GM19397 (cell line): ENCODE measurements at regions not wholly inside any gene's neighbourhood (a gene's known extent, or its start where the extent isn't known, plus 50 kb on each side); places are given as distances from the start of the nearest gene placed in this dataset.

Experiments used
- ATAC-seq: cut with Tn5 transposase; IDR thresholded peaks from one replicate; pipeline ENCODE4 v1.9.1; 2021; ENCODE audit warnings: mild to moderate bottlenecking, moderate library complexity; ENCODE audit not compliant: unreplicated experiment

DNA sequence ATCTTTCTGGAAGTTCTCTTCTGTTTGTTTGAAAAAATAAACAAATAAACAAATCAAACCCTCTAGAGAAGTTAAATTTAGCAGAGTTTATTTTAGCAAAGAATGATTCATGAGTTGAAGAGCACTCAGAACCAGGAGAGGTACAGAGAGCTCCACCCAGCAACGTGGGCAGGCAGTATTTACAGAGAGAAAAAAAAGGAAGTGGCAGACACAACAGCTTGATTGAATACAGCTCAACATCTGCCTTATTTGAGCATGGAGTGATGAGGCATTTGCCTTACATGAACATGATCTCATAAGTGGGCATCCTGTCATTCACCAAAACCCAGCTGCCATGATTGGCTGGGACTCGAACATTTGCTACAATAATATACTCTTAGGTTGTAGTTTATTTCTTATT is 381.6 kb upstream of the ADAMTS16 start:
- ATAC-seq = no peak

GRCh38 chr5:4758996-4759395 is 381.1 kb upstream of the ADAMTS16 start:
- no peak for ATAC-seq

GRCh38 chr5:4762316-4762715 is 377.8 kb upstream of the ADAMTS16 start:
- no peak for ATAC-seq

GRCh38 chr5:4765411-4765810 is 374.7 kb upstream of the ADAMTS16 start:
- no peak for ATAC-seq

GRCh38 chr5:4766101-4766500 is 374.0 kb upstream of the ADAMTS16 start:
- no peak for ATAC-seq

GRCh38 chr5:4772591-4772990 is 367.5 kb upstream of the ADAMTS16 start:
- ATAC-seq = no peak

DNA sequence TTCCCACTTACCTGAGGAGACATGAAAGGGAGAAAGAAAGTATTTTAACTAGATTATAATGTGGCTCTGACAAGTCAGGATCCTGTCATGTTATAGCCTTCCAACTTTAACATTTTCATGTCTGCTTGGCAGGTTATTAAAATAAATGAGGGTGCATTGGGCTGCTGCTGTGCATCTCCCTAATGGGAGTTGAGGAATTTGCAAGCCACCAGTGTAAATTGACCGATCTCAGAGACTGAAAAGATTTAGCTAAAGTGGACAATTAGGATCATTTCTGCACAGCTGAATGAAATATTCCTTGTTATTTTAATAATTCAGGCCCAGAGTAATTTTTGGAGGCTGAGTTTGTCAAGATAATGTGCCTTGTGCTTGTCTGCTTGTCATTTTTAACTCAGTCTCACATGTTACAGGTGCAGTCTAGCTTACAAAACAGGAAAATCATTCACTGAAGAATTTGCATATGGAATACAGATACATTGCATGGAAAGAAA is 366.3 kb upstream of the ADAMTS16 start:
- no peak for ATAC-seq

DNA sequence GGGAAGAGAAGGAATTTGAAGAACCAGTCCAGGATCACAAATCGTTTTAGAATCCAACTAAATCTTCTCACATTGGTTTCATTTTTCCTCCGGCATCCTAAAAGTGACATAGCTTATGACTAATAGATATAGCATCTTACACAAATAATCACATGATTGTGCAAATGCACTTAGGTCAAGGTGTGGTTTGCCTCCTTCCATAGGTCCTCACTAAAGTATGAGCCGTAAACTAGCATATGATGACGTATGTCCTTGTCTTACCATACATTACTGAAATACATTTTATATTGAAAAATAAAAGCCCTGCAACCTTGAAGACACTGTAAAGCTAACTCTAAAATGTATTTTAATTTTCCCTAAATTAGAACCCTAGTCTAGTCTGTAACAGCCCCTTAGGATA is 362.7 kb upstream of the ADAMTS16 start:
- ATAC-seq = no peak

DNA sequence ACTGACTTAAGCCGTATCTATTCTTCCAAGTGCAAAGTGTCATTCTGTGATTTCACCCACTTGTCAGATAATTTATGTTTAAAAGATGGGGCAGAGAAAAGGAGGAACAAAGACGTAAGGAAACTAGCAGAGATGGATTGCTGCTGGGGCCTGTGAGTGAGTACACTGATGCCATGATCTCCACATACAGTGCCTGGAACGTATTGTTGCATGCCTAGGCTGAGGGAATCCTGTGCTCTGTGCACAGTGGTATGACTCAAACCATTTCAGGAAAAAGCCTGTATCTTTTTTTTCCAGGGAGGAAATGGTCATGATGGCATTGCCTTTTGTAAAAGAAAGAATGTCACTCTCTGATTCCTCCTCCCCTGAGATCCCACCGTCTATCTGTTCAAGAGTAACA is 359.5 kb upstream of the ADAMTS16 start:
- ATAC-seq = no peak

GRCh38 chr5:4781299-4781698 is 358.8 kb upstream of the ADAMTS16 start:
- no peak for ATAC-seq

DNA sequence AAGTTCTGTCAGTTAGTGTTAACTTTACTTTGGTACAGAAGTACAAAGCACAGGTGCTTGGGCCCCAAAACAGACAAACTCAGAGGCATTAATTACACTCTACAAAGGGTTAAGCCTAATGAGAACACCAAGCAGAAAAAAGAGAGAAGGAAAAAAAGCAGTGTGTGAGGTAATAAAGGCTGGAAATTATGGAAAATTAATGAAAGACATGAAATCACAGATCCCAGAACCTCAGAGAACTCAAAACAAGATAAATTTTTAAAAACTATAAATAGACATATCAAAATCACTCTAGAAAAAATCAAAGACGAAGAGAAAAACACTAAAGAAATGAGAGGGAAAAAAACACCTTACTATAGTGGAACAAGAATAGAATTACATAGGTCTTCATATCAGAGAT is 354.2 kb upstream of the ADAMTS16 start:
- ATAC-seq = no peak

- ATAC-seq = no peak
These were observed 342.7 kb upstream of the ADAMTS16 start for GRCh38 chr5:4797445-4797844.

DNA sequence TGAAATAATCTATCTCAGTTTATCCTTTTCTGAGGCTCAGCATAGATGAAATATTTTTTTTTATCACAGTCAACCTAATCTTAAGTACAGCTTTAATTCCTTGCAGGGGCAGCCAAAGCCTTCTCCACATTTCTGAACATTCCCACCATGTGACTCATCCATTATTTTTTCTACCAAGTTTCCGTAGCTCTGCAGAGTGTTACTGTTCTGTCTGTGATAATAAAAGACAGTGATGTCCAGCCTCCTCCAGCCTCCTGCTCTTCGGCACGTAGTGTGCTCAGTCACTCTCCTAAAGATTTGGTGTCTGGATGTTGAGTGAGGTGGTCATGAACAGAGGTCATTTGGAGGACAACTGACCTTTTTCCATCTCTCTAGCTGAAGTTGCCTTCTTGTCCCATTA is 338.1 kb upstream of the ADAMTS16 start:
- no peak for ATAC-seq

DNA sequence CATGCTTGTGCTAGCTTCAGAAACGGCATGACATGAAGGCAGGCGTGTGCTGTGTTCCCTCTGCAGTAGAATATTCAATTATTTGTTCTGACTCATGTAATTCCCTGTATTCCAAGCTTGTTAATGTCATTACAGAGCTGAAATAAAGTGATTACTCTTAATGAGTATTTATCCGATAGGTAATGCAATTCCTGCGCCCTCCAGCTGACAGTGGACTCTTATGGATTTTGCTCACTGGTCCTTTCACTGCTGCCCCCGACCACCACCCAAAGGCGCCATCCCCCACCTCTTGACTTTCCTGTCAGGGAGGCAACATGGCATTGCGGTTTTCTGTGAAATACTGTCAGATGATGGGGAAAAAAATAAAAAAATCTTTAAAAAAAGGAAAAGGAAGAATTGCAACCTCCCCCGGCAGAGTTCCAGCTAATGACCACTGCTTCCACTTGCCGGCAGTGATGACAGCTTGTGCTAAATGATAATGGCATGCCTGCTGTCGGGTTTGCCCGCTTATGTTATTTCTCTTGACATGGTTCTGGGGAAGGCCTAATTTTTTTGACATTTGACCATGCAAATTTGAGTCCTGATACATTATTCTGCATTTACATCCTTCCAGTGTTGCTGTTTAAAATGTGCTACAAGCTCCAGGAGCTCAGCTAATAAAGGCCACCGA is 335.3 kb upstream of the ADAMTS16 start:
- no peak for ATAC-seq

- ATAC-seq = no peak
These were observed 325.1 kb upstream of the ADAMTS16 start for GRCh38 chr5:4815002-4815401.

DNA sequence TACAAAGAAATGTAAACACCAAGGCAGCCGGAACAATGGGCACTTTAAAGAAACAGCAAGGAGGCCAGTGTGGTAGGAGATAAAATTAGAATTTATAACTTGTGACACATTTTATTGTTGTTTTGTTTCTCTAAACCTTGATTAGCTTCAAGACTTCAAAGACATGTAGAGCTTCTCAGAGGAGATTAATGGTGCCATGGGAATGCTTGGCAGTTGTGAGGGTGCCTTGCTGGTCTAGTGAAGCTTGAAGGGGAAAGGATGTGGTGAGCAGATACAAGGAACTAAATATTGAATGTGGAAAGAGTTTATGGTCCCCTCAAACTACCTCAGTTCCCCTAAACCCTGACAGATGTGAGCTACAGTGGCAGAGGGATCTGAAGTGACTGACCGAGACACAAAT is 322.4 kb upstream of the ADAMTS16 start:
- ATAC-seq = no peak

DNA sequence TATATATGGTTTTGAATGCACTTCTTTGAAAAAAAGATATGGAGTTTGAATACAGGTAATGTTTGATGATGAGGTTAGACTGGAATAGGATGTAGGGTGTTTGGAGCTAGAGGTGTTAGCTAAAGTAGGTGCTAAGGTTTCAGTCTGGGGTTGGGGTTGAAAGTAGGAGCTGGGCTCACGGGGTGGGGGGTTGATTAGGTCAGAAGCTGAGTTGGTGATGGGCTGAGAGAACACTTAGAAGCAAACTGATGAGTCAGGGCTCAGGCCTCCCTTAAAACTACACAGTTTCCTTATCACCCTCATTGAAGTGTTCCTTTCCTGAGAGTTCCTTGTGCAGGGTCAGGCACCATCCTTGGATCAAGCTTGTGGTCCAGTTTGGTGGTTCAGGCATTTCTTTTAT is 308.8 kb upstream of the ADAMTS16 start:
- ATAC-seq = no peak

DNA sequence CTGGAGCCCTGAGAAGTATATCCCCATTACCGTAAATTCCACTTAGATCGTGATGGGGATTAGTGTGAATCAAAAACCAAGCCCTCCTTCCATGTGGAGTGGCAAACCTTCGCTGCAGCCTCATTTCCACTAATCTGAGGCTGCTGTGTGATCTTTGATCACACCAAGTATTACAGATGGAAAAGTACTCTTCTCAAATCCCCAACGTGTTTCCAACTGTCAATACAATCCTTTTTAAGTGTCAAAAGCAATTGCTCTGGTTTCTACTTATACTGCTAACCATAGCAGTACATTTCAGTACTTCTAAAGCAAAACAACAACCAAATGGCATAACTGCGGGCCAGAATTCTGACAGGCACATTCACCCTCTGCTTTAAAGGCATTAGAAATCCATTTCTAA is 307.7 kb upstream of the ADAMTS16 start:
- ATAC-seq = no peak

DNA sequence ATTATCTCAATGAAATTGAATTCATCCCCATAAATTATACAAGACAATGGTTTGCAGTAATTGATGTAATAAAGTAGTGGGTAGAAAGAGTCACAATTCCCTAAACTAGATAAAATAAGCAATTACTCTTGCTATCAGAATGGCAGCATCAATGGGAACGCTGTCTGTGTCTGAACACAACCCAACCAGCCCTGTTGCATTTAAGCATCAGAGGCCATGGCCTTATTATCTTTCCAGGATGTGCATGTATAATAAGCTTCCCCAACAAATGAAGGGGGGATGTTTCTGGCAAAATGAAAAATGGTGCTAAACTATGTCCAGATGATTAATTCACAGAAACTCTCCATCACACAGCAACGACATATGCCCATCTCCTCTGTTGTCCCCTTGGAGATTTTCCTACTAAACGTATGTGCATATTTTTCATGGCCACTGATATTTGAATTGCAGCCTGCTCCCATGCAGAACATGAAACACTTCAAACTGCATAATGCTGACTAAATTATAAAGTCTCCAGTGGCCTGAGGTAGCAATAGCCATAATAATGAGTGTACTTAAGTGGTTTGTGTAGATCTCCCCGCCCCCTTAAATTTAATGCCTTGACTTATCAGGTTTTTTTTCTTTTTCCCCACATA is 306.9 kb upstream of the ADAMTS16 start:
- no peak for ATAC-seq

- no peak for ATAC-seq
These were observed 302.6 kb upstream of the ADAMTS16 start for GRCh38 chr5:4837489-4838058.

- ATAC-seq = no peak
These were observed 294.9 kb upstream of the ADAMTS16 start for GRCh38 chr5:4845221-4845620.

GRCh38 chr5:4847766-4848165 is 292.4 kb upstream of the ADAMTS16 start:
- no peak for ATAC-seq
